Activated CD4-positive, alpha-beta memory T cell treated with anti-CD3 and anti-CD28 coated beads for 36 hours (primary cell): ENCODE measurements at regions not wholly inside any gene's neighbourhood (a gene's known extent, or its start where the extent isn't known, plus 50 kb on each side); places are given as distances from the start of the nearest gene placed in this dataset.

ENCODE experiments used
- CTCF ChIA-PET: fragments of 350-600 bp; sonication (Branson Sonifier 250); formaldehyde crosslinking; loops from one replicate; lab custom pipeline; 2021; ENCODE audit warnings: antibody characterized with exemption, inconsistent platforms; lab: Charles Lee
- POLR2A ChIA-PET: fragments of 350-600 bp; sonication (Branson Sonifier 250); formaldehyde crosslinking; loops from one replicate; lab custom pipeline; 2021; ENCODE audit warnings: antibody characterized with exemption; lab: Charles Lee
- DNase-seq: peaks from one replicate; pipeline ENCODE4 v3.0.0-alpha.2; 2020
- H3K27ac Mint-ChIP-seq: one replicate; pipeline ENCODE4 v1.8.0; 2021; ENCODE audit warnings: mixed read lengths
- H3K27me3 Mint-ChIP-seq: one replicate; pipeline ENCODE4 v1.8.0; 2021; ENCODE audit warnings: mixed read lengths
- H3K36me3 Mint-ChIP-seq: one replicate; pipeline ENCODE4 v1.8.0; 2021; ENCODE audit warnings: mixed read lengths
- H3K4me1 Mint-ChIP-seq: one replicate; pipeline ENCODE4 v1.8.0; 2021; ENCODE audit warnings: low read depth, mixed read lengths
- H3K4me3 Mint-ChIP-seq: one replicate; pipeline ENCODE4 v1.8.0; 2021; ENCODE audit warnings: mild to moderate bottlenecking, mixed read lengths
- H3K9me3 Mint-ChIP-seq: one replicate; pipeline ENCODE4 v1.8.0; 2021; ENCODE audit warnings: mixed read lengths
- intact Hi-C: fragments of 100-400 bp; cut with micrococcal nuclease; formaldehyde crosslinking; loops from one replicate; pipeline ENCODE4 v1.15.1; 2023

- H3K36me3 Mint-ChIP-seq = no peaks in the 10 kb centered on the region
- CTCF ChIA-PET = no interaction called here
Observed at GRCh38 chr10:53122281-53122680, 349.7 kb upstream of the MBL2 start.

GRCh38 chr10:53115660-53116059 lies 343.1 kb upstream of the MBL2 start:
- ChIA-PET POLR2A (no interaction called here), CTCF (no interaction called here)
- Mint-ChIP-seq H3K27ac (no peak overlapping the region), H3K4me1 (no peaks in the 10 kb centered on the region), H3K27me3 (no peaks in the 10 kb centered on the region), H3K4me3 (no peak overlapping the region), H3K9me3 (peaks cover 23% of the 10 kb centered on the region), H3K36me3 (no peaks in the 10 kb centered on the region)
- intact Hi-C loops = no loop called here
- DNase-seq = no peak

More at GRCh38 chr10:53122281-53122680, 349.7 kb upstream of the MBL2 start:
- POLR2A ChIA-PET = no interaction called here
- Mint-ChIP-seq H3K4me1 (no peaks in the 10 kb centered on the region), H3K9me3 (peaks cover 16% of the 10 kb centered on the region), H3K4me3 (no peak overlapping the region), H3K27me3 (no peaks in the 10 kb centered on the region), H3K27ac (no peak overlapping the region)
- no peak for DNase-seq
- intact Hi-C loops = no loop called here

GRCh38 chr10:53111529-53111928 lies 338.9 kb upstream of the MBL2 start:
- no peak overlapping the region for H3K4me3 Mint-ChIP-seq
- H3K27me3 Mint-ChIP-seq = no peaks in the 10 kb centered on the region
- intact Hi-C loops = no loop called here
- no peaks in the 10 kb centered on the region for H3K4me1 Mint-ChIP-seq
- no peak overlapping the region for H3K27ac Mint-ChIP-seq
- DNase-seq = no peak
- H3K36me3 Mint-ChIP-seq = no peaks in the 10 kb centered on the region
- ChIA-PET POLR2A (no interaction called here), CTCF (no interaction called here)
- H3K9me3 Mint-ChIP-seq = peaks cover 17% of the 10 kb centered on the region

GRCh38 chr10:53109320-53109719 lies 336.7 kb upstream of the MBL2 start:
- intact Hi-C loops = no loop called here
- peaks cover 6% of the 10 kb centered on the region for H3K9me3 Mint-ChIP-seq
- no peaks in the 10 kb centered on the region for H3K36me3 Mint-ChIP-seq
- DNase-seq = no peak
- ChIA-PET POLR2A (no interaction called here), CTCF (no interaction called here)
- H3K4me1 Mint-ChIP-seq = no peaks in the 10 kb centered on the region
- no peak overlapping the region for H3K4me3 Mint-ChIP-seq
- no peaks in the 10 kb centered on the region for H3K27me3 Mint-ChIP-seq
- no peak overlapping the region for H3K27ac Mint-ChIP-seq

GRCh38 chr10:53108317-53108934 lies 335.8 kb upstream of the MBL2 start:
- DNase-seq = no peak
- CTCF ChIA-PET = no interaction called here
- peaks cover 6% of the 10 kb centered on the region for H3K9me3 Mint-ChIP-seq
- no peaks in the 10 kb centered on the region for H3K4me1 Mint-ChIP-seq
- H3K27me3 Mint-ChIP-seq = no peaks in the 10 kb centered on the region
- H3K4me3 Mint-ChIP-seq = no peak overlapping the region
- POLR2A ChIA-PET = no interaction called here
- intact Hi-C loops = no loop called here
- no peaks in the 10 kb centered on the region for H3K36me3 Mint-ChIP-seq
- no peak overlapping the region for H3K27ac Mint-ChIP-seq

GRCh38 chr10:53107711-53108110 lies 335.1 kb upstream of the MBL2 start:
- POLR2A ChIA-PET = no interaction called here
- Mint-ChIP-seq H3K9me3 (peaks cover 6% of the 10 kb centered on the region), H3K27ac (no peak overlapping the region), H3K27me3 (no peaks in the 10 kb centered on the region), H3K4me3 (no peak overlapping the region), H3K36me3 (no peaks in the 10 kb centered on the region), H3K4me1 (no peaks in the 10 kb centered on the region)
- intact Hi-C loops = no loop called here
- CTCF ChIA-PET = no interaction called here
- no peak for DNase-seq

- DNase-seq = no peak
- CTCF ChIA-PET = no interaction called here
- intact Hi-C loops = no loop called here
- H3K9me3 Mint-ChIP-seq = peaks cover 8% of the 10 kb centered on the region
- no peak overlapping the region for H3K27ac Mint-ChIP-seq
- no peaks in the 10 kb centered on the region for H3K36me3 Mint-ChIP-seq
- POLR2A ChIA-PET = no interaction called here
- no peak overlapping the region for H3K4me3 Mint-ChIP-seq
- no peaks in the 10 kb centered on the region for H3K27me3 Mint-ChIP-seq
- no peaks in the 10 kb centered on the region for H3K4me1 Mint-ChIP-seq
Observed at GRCh38 chr10:53102424-53102823, 329.8 kb upstream of the MBL2 start.

GRCh38 chr10:53093878-53094277 lies 321.3 kb upstream of the MBL2 start:
- POLR2A ChIA-PET = no interaction called here
- no peak for DNase-seq
- no peak overlapping the region for H3K4me3 Mint-ChIP-seq
- intact Hi-C loops = no loop called here
- H3K9me3 Mint-ChIP-seq = peaks cover 28% of the 10 kb centered on the region
- H3K27ac Mint-ChIP-seq = no peak overlapping the region
- CTCF ChIA-PET = no interaction called here
- no peaks in the 10 kb centered on the region for H3K4me1 Mint-ChIP-seq
- no peaks in the 10 kb centered on the region for H3K27me3 Mint-ChIP-seq
- H3K36me3 Mint-ChIP-seq = no peaks in the 10 kb centered on the region

- intact Hi-C loops = no loop called here
- CTCF ChIA-PET = no interaction called here
- Mint-ChIP-seq H3K9me3 (peaks cover 31% of the 10 kb centered on the region), H3K36me3 (no peaks in the 10 kb centered on the region), H3K27me3 (no peaks in the 10 kb centered on the region), H3K27ac (no peak overlapping the region), H3K4me1 (no peaks in the 10 kb centered on the region), H3K4me3 (no peak overlapping the region)
- POLR2A ChIA-PET = no interaction called here
- DNase-seq = no peak
Observed at GRCh38 chr10:53091574-53091973, 319.0 kb upstream of the MBL2 start.

GRCh38 chr10:53088961-53089360 lies 316.4 kb upstream of the MBL2 start:
- ChIA-PET CTCF (no interaction called here), POLR2A (no interaction called here)
- no peak overlapping the region for H3K27ac Mint-ChIP-seq

GRCh38 chr10:53079283-53079682 lies 306.7 kb upstream of the MBL2 start:
- H3K4me3 Mint-ChIP-seq = no peak overlapping the region
- DNase-seq = no peak
- ChIA-PET POLR2A (no interaction called here), CTCF (no interaction called here)
- no peak overlapping the region for H3K27ac Mint-ChIP-seq
- no peaks in the 10 kb centered on the region for H3K27me3 Mint-ChIP-seq
- H3K9me3 Mint-ChIP-seq = peaks cover 25% of the 10 kb centered on the region
- no peaks in the 10 kb centered on the region for H3K36me3 Mint-ChIP-seq
- intact Hi-C loops = no loop called here
- no peaks in the 10 kb centered on the region for H3K4me1 Mint-ChIP-seq

More at GRCh38 chr10:53088961-53089360, 316.4 kb upstream of the MBL2 start:
- H3K27me3 Mint-ChIP-seq = no peaks in the 10 kb centered on the region
- no peak overlapping the region for H3K4me3 Mint-ChIP-seq
- no peaks in the 10 kb centered on the region for H3K36me3 Mint-ChIP-seq
- H3K4me1 Mint-ChIP-seq = no peaks in the 10 kb centered on the region
- intact Hi-C loops = no loop called here
- H3K9me3 Mint-ChIP-seq = peaks cover 40% of the 10 kb centered on the region
- no peak for DNase-seq

GRCh38 chr10:53076948-53077347 lies 304.4 kb upstream of the MBL2 start:
- DNase-seq = no peak
- no peaks in the 10 kb centered on the region for H3K4me1 Mint-ChIP-seq
- ChIA-PET CTCF (no interaction called here), POLR2A (no interaction called here)
- H3K27ac Mint-ChIP-seq = no peak overlapping the region
- intact Hi-C loops = no loop called here
- H3K36me3 Mint-ChIP-seq = no peaks in the 10 kb centered on the region
- H3K9me3 Mint-ChIP-seq = peaks cover 20% of the 10 kb centered on the region
- H3K27me3 Mint-ChIP-seq = no peaks in the 10 kb centered on the region
- no peak overlapping the region for H3K4me3 Mint-ChIP-seq

- Mint-ChIP-seq H3K27me3 (no peaks in the 10 kb centered on the region), H3K4me3 (no peak overlapping the region), H3K9me3 (peaks cover 19% of the 10 kb centered on the region), H3K36me3 (no peaks in the 10 kb centered on the region), H3K4me1 (no peaks in the 10 kb centered on the region), H3K27ac (no peak overlapping the region)
- intact Hi-C loops = no loop called here
- ChIA-PET POLR2A (no interaction called here), CTCF (no interaction called here)
- no peak for DNase-seq
Observed at GRCh38 chr10:53075469-53075868, 302.9 kb upstream of the MBL2 start.
